HUES64 (cell line): ENCODE measurements at regions not wholly inside any gene's neighbourhood (a gene's known extent, or its start where the extent isn't known, plus 50 kb on each side); places are given as distances from the start of the nearest gene placed in this dataset.

Source experiments
- H3K27ac ChIP-seq: 2 replicates; pipeline ENCODE4 v1.7.0; 2013; ENCODE audit warnings: low read depth, low read length, inconsistent platforms
- H3K27me3 ChIP-seq: 2 replicates; pipeline ENCODE4 v1.6.1; 2013; ENCODE audit warnings: mild to moderate bottlenecking, low read length; ENCODE audit not compliant: insufficient read depth
- H3K36me3 ChIP-seq: 2 replicates; pipeline ENCODE4 v1.6.1; 2013; ENCODE audit warnings: mild to moderate bottlenecking, low read length; ENCODE audit not compliant: insufficient read depth
- H3K4me1 ChIP-seq: 2 replicates; pipeline ENCODE4 v1.6.1; 2013; ENCODE audit warnings: mild to moderate bottlenecking, low read length, moderate library complexity; ENCODE audit not compliant: insufficient read depth
- H3K4me3 ChIP-seq: 2 replicates; pipeline ENCODE4 v1.5.1; 2013; ENCODE audit warnings: mild to moderate bottlenecking, low read length, moderate library complexity
- H3K9ac ChIP-seq: 2 replicates; pipeline ENCODE4 v1.6.1; 2013; ENCODE audit warnings: mild to moderate bottlenecking, low read depth, low read length
- H3K9me3 ChIP-seq: 2 replicates; pipeline ENCODE4 v1.6.1; 2013; ENCODE audit warnings: low read depth, low read length; ENCODE audit not compliant: insufficient read depth
- WGBS: fragments of 150-250, 120-280 bp; methylation state at CpG from one replicate; pipeline ENCODE4 v1.1.7; 2013; ENCODE audit warnings: missing lambda C conversion rate; 5-methylcytosine and 5-hydroxymethylcytosine counted together

- Histone ChIP-seq H3K9me3 (peaks cover 15% of the 10 kb centered on the region), H3K36me3 (no peaks in the 10 kb centered on the region), H3K27ac (no peak overlapping the region), H3K4me1 (no peaks in the 10 kb centered on the region), H3K9ac (no peak overlapping the region), H3K27me3 (no peaks in the 10 kb centered on the region), H3K4me3 (no peak overlapping the region)
- 80% methylated on average over 2 of the region's 2 CpGs for WGBS
Measured at GRCh38 chr14:76688383-76688671, 72.9 kb upstream of the VASH1 start.

- WGBS: 92% methylated on average over 11 of the region's 11 CpGs
- H3K27me3 ChIP-seq: no peaks in the 10 kb centered on the region
- no peak overlapping the region for H3K27ac ChIP-seq
- H3K9ac ChIP-seq: no peak overlapping the region
- peaks cover 10% of the 10 kb centered on the region; the same call in 1 of the 2 replicates for H3K9me3 ChIP-seq
- H3K36me3 ChIP-seq: no peaks in the 10 kb centered on the region
- H3K4me1 ChIP-seq: no peaks in the 10 kb centered on the region
- H3K4me3 ChIP-seq: no peak overlapping the region
Measured at GRCh38 chr14:76690502-76691105, 70.7 kb upstream of the VASH1 start.

GRCh38 chr14:76694106-76694505, 67.2 kb upstream of the VASH1 start:
- WGBS: 86% methylated on average over 10 of the region's 10 CpGs
- H3K4me1 ChIP-seq: no peaks in the 10 kb centered on the region
- H3K9me3 ChIP-seq: no peaks in the 10 kb centered on the region

GRCh38 chr14:76695263-76695920, 65.9 kb upstream of the VASH1 start:
- Histone ChIP-seq H3K9me3 (no peaks in the 10 kb centered on the region), H3K36me3 (no peaks in the 10 kb centered on the region), H3K27me3 (no peaks in the 10 kb centered on the region), H3K4me3 (no peak overlapping the region), H3K27ac (no peak overlapping the region), H3K4me1 (no peaks in the 10 kb centered on the region), H3K9ac (no peak overlapping the region)
- WGBS: 93% methylated on average over 10 of the region's 10 CpGs

More at GRCh38 chr14:76694106-76694505, 67.2 kb upstream of the VASH1 start:
- H3K9ac ChIP-seq: no peak overlapping the region
- H3K27ac ChIP-seq: no peak overlapping the region
- H3K27me3 ChIP-seq: no peaks in the 10 kb centered on the region
- no peak overlapping the region for H3K4me3 ChIP-seq
- H3K36me3 ChIP-seq: no peaks in the 10 kb centered on the region

- Histone ChIP-seq H3K4me1 (no peaks in the 10 kb centered on the region), H3K27me3 (no peaks in the 10 kb centered on the region), H3K36me3 (no peaks in the 10 kb centered on the region), H3K9me3 (no peaks in the 10 kb centered on the region), H3K27ac (no peak overlapping the region), H3K9ac (no peak overlapping the region), H3K4me3 (no peak overlapping the region)
- WGBS: 87% methylated on average over 3 of the region's 3 CpGs
Measured at GRCh38 chr14:76696361-76696760, 64.9 kb upstream of the VASH1 start.

GRCh38 chr14:76696791-76697190, 64.5 kb upstream of the VASH1 start:
- Histone ChIP-seq H3K4me1 (no peaks in the 10 kb centered on the region), H3K36me3 (no peaks in the 10 kb centered on the region), H3K9me3 (no peaks in the 10 kb centered on the region), H3K4me3 (no peak overlapping the region), H3K27me3 (no peaks in the 10 kb centered on the region), H3K9ac (no peak overlapping the region), H3K27ac (no peak overlapping the region)
- 93% methylated on average over 5 of the region's 5 CpGs for WGBS

- H3K27ac ChIP-seq: no peak overlapping the region
- H3K36me3 ChIP-seq: no peaks in the 10 kb centered on the region
- no peak overlapping the region for H3K4me3 ChIP-seq
- 94% methylated on average over 5 of the region's 5 CpGs for WGBS
- no peaks in the 10 kb centered on the region for H3K4me1 ChIP-seq
- no peak overlapping the region for H3K9ac ChIP-seq
- H3K9me3 ChIP-seq: no peaks in the 10 kb centered on the region
- no peaks in the 10 kb centered on the region for H3K27me3 ChIP-seq
Measured at GRCh38 chr14:76697246-76697905, 63.9 kb upstream of the VASH1 start.

- 99% methylated on average over 4 of the region's 4 CpGs for WGBS
Measured at GRCh38 chr14:76698191-76698590, 63.1 kb upstream of the VASH1 start.

GRCh38 chr14:76698631-76699030, 62.6 kb upstream of the VASH1 start:
- Histone ChIP-seq H3K27ac (no peak overlapping the region), H3K4me3 (no peak overlapping the region), H3K36me3 (no peaks in the 10 kb centered on the region), H3K27me3 (no peaks in the 10 kb centered on the region), H3K9me3 (no peaks in the 10 kb centered on the region), H3K4me1 (no peaks in the 10 kb centered on the region), H3K9ac (no peak overlapping the region)
- WGBS: 95% methylated on average over 3 of the region's 3 CpGs

More at GRCh38 chr14:76698191-76698590, 63.1 kb upstream of the VASH1 start:
- H3K9me3 ChIP-seq: no peaks in the 10 kb centered on the region
- no peak overlapping the region for H3K9ac ChIP-seq
- H3K27ac ChIP-seq: no peak overlapping the region
- H3K27me3 ChIP-seq: no peaks in the 10 kb centered on the region
- no peak overlapping the region for H3K4me3 ChIP-seq
- H3K36me3 ChIP-seq: no peaks in the 10 kb centered on the region
- no peaks in the 10 kb centered on the region for H3K4me1 ChIP-seq

- Histone ChIP-seq H3K9ac (no peak overlapping the region), H3K4me3 (no peak overlapping the region), H3K27ac (no peak overlapping the region), H3K9me3 (no peaks in the 10 kb centered on the region), H3K4me1 (no peaks in the 10 kb centered on the region), H3K27me3 (no peaks in the 10 kb centered on the region), H3K36me3 (no peaks in the 10 kb centered on the region)
- 81% methylated on average over 6 of the region's 6 CpGs for WGBS
Measured at GRCh38 chr14:76699209-76699938, 61.9 kb upstream of the VASH1 start.

GRCh38 chr14:76699939-76700590, 61.2 kb upstream of the VASH1 start:
- no peak overlapping the region for H3K27ac ChIP-seq
- 95% methylated on average over 8 of the region's 8 CpGs for WGBS

More at GRCh38 chr14:76699939-76700590, 61.2 kb upstream of the VASH1 start:
- H3K9me3 ChIP-seq: no peaks in the 10 kb centered on the region
- H3K4me3 ChIP-seq: no peak overlapping the region
- no peaks in the 10 kb centered on the region for H3K27me3 ChIP-seq
- H3K36me3 ChIP-seq: no peaks in the 10 kb centered on the region
- H3K9ac ChIP-seq: no peak overlapping the region
- H3K4me1 ChIP-seq: no peaks in the 10 kb centered on the region
